Heart left ventricle (tissue), 16 donors: ENCODE measurements at regions not wholly inside any gene's neighbourhood (a gene's known extent, or its start where the extent isn't known, plus 50 kb on each side); places are given as distances from the start of the nearest gene placed in this dataset.

Source experiments
- ATAC-seq, 4 donors: fragments of 200-7000 bp; cut with Tn5 transposase; one replicate each; pipeline ENCODE4 v1.9.1; 2020 to 2022; ENCODE audit warnings: moderate library complexity in 4 of 4, mild to moderate bottlenecking in 3 of 4, moderate number of reproducible peaks in 1 of 4
- DNase-seq, 5 donors: peaks; one replicate each; pipeline ENCODE4 v3.0.0-alpha.2; 2020
- H3K27ac ChIP-seq, 12 donors: fragments of 200-600 bp; sonication (generic) in 4 of 12; one replicate each; pipeline versions ENCODE4 v1.5.0 to v1.8.0; 2016 to 2022; ENCODE audit warnings: mild to moderate bottlenecking in 2 of 12
- H3K27me3 ChIP-seq, 9 donors: fragments of 200-600 bp; sonication (generic) in 2 of 9; one replicate each; pipeline versions ENCODE4 v1.5.1 to v1.8.0; 2016 to 2022; ENCODE audit warnings: mild to moderate bottlenecking in 3 of 9
- H3K36me3 ChIP-seq, 9 donors: fragments of 200-600 bp; sonication (generic) in 2 of 9; one replicate each; pipeline versions ENCODE4 v1.5.0 to v1.8.0; 2018 to 2022; ENCODE audit warnings: mild to moderate bottlenecking in 2 of 9
- H3K4me1 ChIP-seq, 12 donors: fragments of 200-600 bp; sonication (generic) in 4 of 12; one replicate each; pipeline versions ENCODE4 v1.5.0 to v1.8.0; 2016 to 2022; ENCODE audit warnings: mild to moderate bottlenecking in 3 of 12
- H3K4me3 ChIP-seq, 12 donors: fragments of 200-600 bp; sonication (generic) in 4 of 12; one replicate each; pipeline versions ENCODE4 v1.5.0 to v1.8.0; 2017 to 2022; ENCODE audit warnings: mild to moderate bottlenecking in 9 of 12, moderate library complexity in 4 of 12
- H3K9me3 ChIP-seq, 12 donors: fragments of 200-600 bp; sonication (generic) in 4 of 12; one replicate each; pipeline versions ENCODE4 v1.5.0 to v1.8.0; 2016 to 2022; ENCODE audit warnings: mild to moderate bottlenecking in 1 of 12
- CTCF ChIP-seq, 12 donors: fragments of 200-600 bp; sonication (generic) in 4 of 12; IDR thresholded peaks; one replicate each; pipeline versions ENCODE4 v1.5.0 to v1.8.0; 2018 to 2022; ENCODE audit warnings: antibody characterized with exemption in 12 of 12, mild to moderate bottlenecking in 5 of 12
- POLR2A ChIP-seq, 2 donors: fragments of 450-650 bp; IDR thresholded peaks; one replicate each; pipeline ENCODE4 v1.6.1; 2017; ENCODE audit warnings: antibody characterized with exemption in 2 of 2, mild to moderate bottlenecking in 2 of 2, moderate library complexity in 2 of 2
- WGBS, 4 donors: extraction: QIAGEN DNeasy Blood & Tissue Kit in 2 of 4; methylation state at CpG; one replicate each; pipeline versions ENCODE4 v1.1.5 to v1.1.7; 2013 to 2018; 5-methylcytosine and 5-hydroxymethylcytosine counted together
- intact Hi-C, 10 donors: fragments of 100-400 bp; cut with DNase I; formaldehyde crosslinking; loops; one replicate each; pipeline versions ENCODE4 v1.11.1 to v1.14.2; 2022
- donor health status: ischemic (EF 13 %, LVEDD 7.1; RV severe dilation, severe dysfunction).
- donor health status: healthy with polysubstance abuse.
- donor health status: DM: no; HTN: yes; CAD: no.
- donor health status: DM: no; HTN: no; CAD: no.
- donor health status: ischemic (EF 25% LVEDD 6.9; RV normal size, moderate dysfunction).
- donor health status: ischemic (EF 25% LVEDD 5.7; RV mildly dilated, moderate dysfunction).
- donor health status: healthy.
- donor health status: DM: yes; HTN: yes; CAD: no.
- donor health status: ischemic (EF 35%, LVEDD 5.7; RV mildly dilated, moderate dysfunction).
- donor health status: nonischemic (EF 11% LVEDD 7.7; RV severe dilation, severe dysfunction).
- donor health status: DM: yes; HTN: yes; CAD: no.
- donor health status: PGD.
- donor health status: ischemic (EF 29% LVEDD 5.4; RV normal size, mild dysfunction).
- donor health status: nonischemic (EF 23%, LVEDD 6.1; RV moderate dilation, normal function).

- H3K27ac ChIP-seq, result no peak overlapping the region
- WGBS, 4 donors, result 87 to 90% (median 89%) methylated on average over 19 of the region's 19 CpGs
- H3K4me1 ChIP-seq, result peaks cover 0 to 21% (median 7%) of the 10 kb centered on the region in 12 donors
- no peak for ATAC-seq
- H3K27me3 ChIP-seq, result peaks cover 0 to 18% (median 0%) of the 10 kb centered on the region in 9 donors
- intact Hi-C loops, result no loop called here
- H3K4me3 ChIP-seq, result no peak overlapping the region
- no peak for DNase-seq
- H3K36me3 ChIP-seq, result no peaks in the 10 kb centered on the region
- TF ChIP-seq POLR2A (IDR thresholded peaks at IDR 0.05) (no peak), CTCF (IDR thresholded peaks at IDR 0.05) (no peak)
- no peaks in the 10 kb centered on the region for H3K9me3 ChIP-seq
Measured at GRCh38 chr10:78184851-78185692, 151.4 kb downstream of the RPS24 start.

GRCh38 chr10:78185693-78186055 lies 152.0 kb downstream of the RPS24 start:
- Histone ChIP-seq H3K4me3 (no peak overlapping the region), H3K9me3 (no peaks in the 10 kb centered on the region), H3K27ac (no peak overlapping the region), H3K27me3 (peaks cover 0 to 12% (median 0%) of the 10 kb centered on the region in 9 donors), H3K4me1 (peaks cover 0 to 21% (median 7%) of the 10 kb centered on the region in 12 donors), H3K36me3 (no peaks in the 10 kb centered on the region)
- intact Hi-C loops, result no loop called here
- no peak for TF ChIP-seq CTCF (IDR thresholded peaks at IDR 0.05)
- no peak for TF ChIP-seq POLR2A (IDR thresholded peaks at IDR 0.05)
- DNase-seq, result peak in 4 of 5 donors; percentile 21 to 42 (median 30)
- peak; percentile 38 to 65 (median 48) for ATAC-seq
- WGBS, 4 donors, result 29 to 84% (median 75%) methylated on average over 2 of the region's 2 CpGs

- Histone ChIP-seq H3K27ac (no peak overlapping the region), H3K4me3 (no peak overlapping the region), H3K27me3 (peaks cover 0 to 3% (median 0%) of the 10 kb centered on the region in 9 donors), H3K36me3 (no peaks in the 10 kb centered on the region), H3K4me1 (peaks cover 0 to 21% (median 7%) of the 10 kb centered on the region in 12 donors), H3K9me3 (no peaks in the 10 kb centered on the region)
- no peak for TF ChIP-seq POLR2A (IDR thresholded peaks at IDR 0.05)
- no peak for TF ChIP-seq CTCF (IDR thresholded peaks at IDR 0.05)
- ATAC-seq (no peak), DNase-seq (no peak)
- intact Hi-C loops, result no loop called here
- WGBS, 4 donors, result 83 to 93% (median 88%) methylated on average over 3 of the region's 3 CpGs
Measured at GRCh38 chr10:78186572-78186971, 152.9 kb downstream of the RPS24 start.

- TF ChIP-seq POLR2A (IDR thresholded peaks at IDR 0.05), result no peak
- no peak for TF ChIP-seq CTCF (IDR thresholded peaks at IDR 0.05)
- 97 to 100% (median 99%) methylated on average over 2 of the region's 2 CpGs for WGBS, 4 donors
- ATAC-seq (no peak), DNase-seq (no peak)
- no peaks in the 10 kb centered on the region for H3K36me3 ChIP-seq
- H3K4me1 ChIP-seq, result peaks cover 0 to 21% (median 7%) of the 10 kb centered on the region in 12 donors
- no peak overlapping the region for H3K27ac ChIP-seq
- no peaks in the 10 kb centered on the region for H3K27me3 ChIP-seq
- intact Hi-C loops, result no loop called here
- H3K4me3 ChIP-seq, result no peak overlapping the region
- no peaks in the 10 kb centered on the region for H3K9me3 ChIP-seq
Measured at GRCh38 chr10:78187371-78187770, 153.7 kb downstream of the RPS24 start.
